HEK293 (cell line): ENCODE measurements at regions not wholly inside any gene's neighbourhood (a gene's known extent, or its start where the extent isn't known, plus 50 kb on each side); places are given as distances from the start of the nearest gene placed in this dataset.

Source experiments
- CTCF ChIA-PET: fragments of 350-600 bp; formaldehyde crosslinking; extraction: SDS; loops from one replicate; lab custom pipeline; 2021; ENCODE audit warnings: antibody characterized with exemption; lab: Yijun Ruan, JAX
- POLR2A ChIA-PET: fragments of 300-600 bp; formaldehyde crosslinking; extraction: SDS; loops from one replicate; lab custom pipeline; 2020; ENCODE audit warnings: antibody characterized with exemption, inconsistent platforms; lab: Yijun Ruan, JAX
- H3K27ac ChIP-seq: fragments of 200-500 bp; sonication (Bioruptor generic); 2 replicates; pipeline ENCODE4 v1.5.1; 2014; ENCODE audit warnings: low read depth, low read length, control low read depth, inconsistent platforms; ENCODE audit errors: extremely low read depth
- H3K36me3 ChIP-seq, 2 experiments: fragments of 200-500 bp in 1 of 2; sonication (Bioruptor generic) in 1 of 2; 1 replicate in 1 of 2; 2 replicates in 1 of 2; pipeline ENCODE4 v1.5.1; 2014 to 2017; ENCODE audit warnings: inconsistent platforms in 2 of 2, low read length in 2 of 2; ENCODE audit not compliant: control insufficient read depth in 2 of 2, insufficient read depth in 1 of 2
- H3K4me1 ChIP-seq: fragments of 200-500 bp; sonication (Bioruptor generic); 2 replicates; pipeline ENCODE4 v1.5.1; 2014; ENCODE audit warnings: mild to moderate bottlenecking, low read length, inconsistent platforms; ENCODE audit not compliant: control insufficient read depth, insufficient read depth
- H3K4me3 ChIP-seq: 2 replicates; pipeline ENCODE4 v1.5.1; 2011; ENCODE audit warnings: low read depth, mild to moderate bottlenecking, control low read depth, low read length, moderate library complexity
- H3K9me3 ChIP-seq: fragments of 200-500 bp; sonication (Bioruptor generic); 2 replicates; pipeline ENCODE4 v1.5.1; 2014; ENCODE audit warnings: low read depth, low read length, inconsistent platforms; ENCODE audit not compliant: control insufficient read depth, insufficient read depth
- GLIS1 ChIP-seq: fragments of 450-650 bp; formaldehyde crosslinking; IDR thresholded peaks from 2 replicates; pipeline ENCODE4 v1.5.1; 2016; ENCODE audit warnings: missing biosample characterization, missing genetic modification characterization
- KLF7 ChIP-seq: fragments of 450-650 bp; formaldehyde crosslinking; IDR thresholded peaks from 2 replicates; pipeline ENCODE4 v1.5.1; 2016; ENCODE audit warnings: missing biosample characterization, missing genetic modification characterization, borderline replicate concordance
- MYNN ChIP-seq: fragments of 450-650 bp; formaldehyde crosslinking; IDR thresholded peaks from 2 replicates; pipeline ENCODE4 v1.5.1; 2016; ENCODE audit warnings: missing biosample characterization, missing genetic modification characterization, borderline replicate concordance
- REPIN1 ChIP-seq: fragments of 450-650 bp; formaldehyde crosslinking; IDR thresholded peaks from 2 replicates; pipeline ENCODE4 v1.5.1; 2017; ENCODE audit warnings: missing biosample characterization, missing genetic modification characterization, low read depth
- ZFHX2 ChIP-seq: fragments of 450-650 bp; formaldehyde crosslinking; conservative IDR thresholded peaks from 2 replicates; pipeline ENCODE4 v1.5.1; 2016; ENCODE audit warnings: missing biosample characterization, missing genetic modification characterization
- ZFP37 ChIP-seq: fragments of 450-650 bp; formaldehyde crosslinking; IDR thresholded peaks from 2 replicates; pipeline ENCODE4 v1.5.1; 2016; ENCODE audit warnings: missing biosample characterization, missing genetic modification characterization
- ZNF140 ChIP-seq: fragments of 450-650 bp; formaldehyde crosslinking; IDR thresholded peaks from 2 replicates; pipeline ENCODE4 v1.5.1; 2016; ENCODE audit warnings: missing biosample characterization, missing genetic modification characterization
- ZNF155 ChIP-seq: fragments of 450-650 bp; formaldehyde crosslinking; IDR thresholded peaks from 2 replicates; pipeline ENCODE4 v1.5.1; 2016; ENCODE audit warnings: missing biosample characterization, missing genetic modification characterization
- ZNF23 ChIP-seq: fragments of 450-650 bp; formaldehyde crosslinking; IDR thresholded peaks from 2 replicates; pipeline ENCODE4 v1.5.1; 2016; ENCODE audit warnings: missing biosample characterization, missing genetic modification characterization, borderline replicate concordance
- ZNF292 ChIP-seq: fragments of 450-650 bp; formaldehyde crosslinking; IDR thresholded peaks from 2 replicates; pipeline ENCODE4 v1.5.1; 2016; ENCODE audit warnings: low read depth, missing biosample characterization, missing genetic modification characterization, borderline replicate concordance
- ZNF391 ChIP-seq: fragments of 450-650 bp; formaldehyde crosslinking; IDR thresholded peaks from 2 replicates; pipeline ENCODE4 v1.5.1; 2016; ENCODE audit warnings: low read depth, missing biosample characterization, missing genetic modification characterization, borderline replicate concordance
- ZNF404 ChIP-seq: fragments of 450-650 bp; formaldehyde crosslinking; IDR thresholded peaks from 2 replicates; pipeline ENCODE4 v1.5.1; 2017; ENCODE audit warnings: missing biosample characterization, missing genetic modification characterization
- ZNF423 ChIP-seq: fragments of 450-650 bp; formaldehyde crosslinking; IDR thresholded peaks from 2 replicates; pipeline ENCODE4 v1.5.1; 2016; ENCODE audit warnings: missing biosample characterization, missing genetic modification characterization
- ZNF548 ChIP-seq: fragments of 450-650 bp; formaldehyde crosslinking; IDR thresholded peaks from 2 replicates; pipeline ENCODE4 v1.5.1; 2016; ENCODE audit warnings: missing biosample characterization, missing genetic modification characterization
- ZNF555 ChIP-seq: fragments of 450-650 bp; formaldehyde crosslinking; conservative IDR thresholded peaks from 2 replicates; pipeline ENCODE4 v1.5.1; 2017; ENCODE audit warnings: missing biosample characterization, mild to moderate bottlenecking, missing genetic modification characterization, inconsistent platforms
- ZNF585B ChIP-seq: fragments of 450-650 bp; formaldehyde crosslinking; IDR thresholded peaks from 2 replicates; pipeline ENCODE4 v1.5.1; 2016; ENCODE audit warnings: missing biosample characterization, missing genetic modification characterization
- ZNF791 ChIP-seq: fragments of 450-650 bp; formaldehyde crosslinking; IDR thresholded peaks from 2 replicates; pipeline ENCODE4 v1.5.1; 2016; ENCODE audit warnings: missing biosample characterization, missing genetic modification characterization
- TF ChIP-seq, protein P1 (sequence below): fragments of 450-650 bp; formaldehyde crosslinking; IDR thresholded peaks from 2 replicates; pipeline ENCODE4 v1.5.1; 2016; ENCODE audit warnings: missing biosample characterization, missing genetic modification characterization, borderline replicate concordance
- TF ChIP-seq, protein P2 (sequence below): sonication (generic); formaldehyde crosslinking; IDR thresholded peaks from 2 replicates; pipeline ENCODE4 v1.8.1; 2022; ENCODE audit warnings: mild to moderate bottlenecking, moderate library complexity, missing genetic modification reagents
- TF ChIP-seq, protein P3 (sequence below): fragments of 450-650 bp; formaldehyde crosslinking; IDR thresholded peaks from 2 replicates; pipeline ENCODE4 v1.5.1; 2016; ENCODE audit warnings: missing biosample characterization, missing genetic modification characterization
- TF ChIP-seq, protein P4 (sequence below): fragments of 450-650 bp; formaldehyde crosslinking; IDR thresholded peaks from 2 replicates; pipeline ENCODE4 v1.5.1; 2016; ENCODE audit warnings: missing biosample characterization, missing genetic modification characterization

DNA sequence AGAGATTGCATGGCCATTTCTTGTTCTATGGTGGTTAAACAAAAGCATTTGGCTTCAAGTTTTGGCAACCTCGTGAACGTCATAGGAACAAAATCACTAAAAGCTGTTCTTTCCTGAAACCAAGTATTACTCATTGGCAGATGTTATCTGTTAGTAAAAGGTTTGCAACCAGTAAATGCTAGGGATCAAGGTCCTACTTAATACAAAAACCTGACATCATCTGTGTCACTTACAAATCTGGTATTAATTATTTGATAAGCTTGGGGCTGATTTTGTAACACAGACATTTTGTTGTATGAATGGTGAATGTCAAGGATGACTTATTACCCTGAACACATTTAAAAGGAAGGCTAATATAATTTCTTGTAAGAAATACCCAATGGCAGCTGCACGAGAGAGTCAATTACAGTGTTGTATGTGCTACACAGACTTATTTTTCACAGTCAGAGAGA, 486.4 kb upstream of the ZNF608 start (continued):
- TF ChIP-seq, protein P1, sequence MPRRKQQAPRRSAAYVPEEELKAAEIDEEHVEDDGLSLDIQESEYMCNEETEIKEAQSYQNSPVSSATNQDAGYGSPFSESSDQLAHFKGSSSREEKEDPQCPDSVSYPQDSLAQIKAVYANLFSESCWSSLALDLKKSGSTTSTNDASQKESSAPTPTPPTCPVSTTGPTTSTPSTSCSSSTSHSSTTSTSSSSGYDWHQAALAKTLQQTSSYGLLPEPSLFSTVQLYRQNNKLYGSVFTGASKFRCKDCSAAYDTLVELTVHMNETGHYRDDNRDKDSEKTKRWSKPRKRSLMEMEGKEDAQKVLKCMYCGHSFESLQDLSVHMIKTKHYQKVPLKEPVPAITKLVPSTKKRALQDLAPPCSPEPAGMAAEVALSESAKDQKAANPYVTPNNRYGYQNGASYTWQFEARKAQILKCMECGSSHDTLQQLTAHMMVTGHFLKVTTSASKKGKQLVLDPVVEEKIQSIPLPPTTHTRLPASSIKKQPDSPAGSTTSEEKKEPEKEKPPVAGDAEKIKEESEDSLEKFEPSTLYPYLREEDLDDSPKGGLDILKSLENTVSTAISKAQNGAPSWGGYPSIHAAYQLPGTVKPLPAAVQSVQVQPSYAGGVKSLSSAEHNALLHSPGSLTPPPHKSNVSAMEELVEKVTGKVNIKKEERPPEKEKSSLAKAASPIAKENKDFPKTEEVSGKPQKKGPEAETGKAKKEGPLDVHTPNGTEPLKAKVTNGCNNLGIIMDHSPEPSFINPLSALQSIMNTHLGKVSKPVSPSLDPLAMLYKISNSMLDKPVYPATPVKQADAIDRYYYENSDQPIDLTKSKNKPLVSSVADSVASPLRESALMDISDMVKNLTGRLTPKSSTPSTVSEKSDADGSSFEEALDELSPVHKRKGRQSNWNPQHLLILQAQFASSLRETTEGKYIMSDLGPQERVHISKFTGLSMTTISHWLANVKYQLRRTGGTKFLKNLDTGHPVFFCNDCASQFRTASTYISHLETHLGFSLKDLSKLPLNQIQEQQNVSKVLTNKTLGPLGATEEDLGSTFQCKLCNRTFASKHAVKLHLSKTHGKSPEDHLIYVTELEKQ (tag by site-specific recombination), result no peak

DNA sequence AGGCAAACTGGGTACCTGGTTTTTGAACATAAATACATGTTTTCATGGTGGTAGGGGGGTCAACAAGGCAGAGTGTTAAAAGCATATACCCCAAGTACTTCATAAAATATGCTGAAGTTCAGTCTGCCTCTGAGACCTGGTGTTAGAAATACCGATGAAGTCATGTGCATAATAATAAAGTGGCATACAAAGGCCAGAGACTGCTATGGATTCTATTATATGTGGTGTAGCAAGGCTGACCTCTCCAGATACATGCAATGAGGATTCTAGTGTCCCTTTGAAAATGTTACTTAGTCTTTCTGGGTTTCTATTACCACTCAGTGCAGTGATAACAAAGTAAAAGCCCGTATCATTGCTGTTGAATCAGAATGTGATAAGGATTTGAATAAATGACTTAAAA, 487.5 kb upstream of the ZNF608 start:
- Histone ChIP-seq H3K4me1 (no peaks in the 10 kb centered on the region; the same call in 1 of the 2 replicates), H3K9me3 (no peaks in the 10 kb centered on the region), H3K4me3 (no peak overlapping the region), H3K27ac (no peak overlapping the region), H3K36me3 (no peaks in the 10 kb centered on the region)
- ChIA-PET POLR2A (no interaction called here), CTCF (no interaction called here)
- TF ChIP-seq ZNF292, result no peak
- no peak for TF ChIP-seq ZNF391
- TF ChIP-seq REPIN1, result no peak
- TF ChIP-seq MYNN (tag by site-specific recombination), result no peak

DNA sequence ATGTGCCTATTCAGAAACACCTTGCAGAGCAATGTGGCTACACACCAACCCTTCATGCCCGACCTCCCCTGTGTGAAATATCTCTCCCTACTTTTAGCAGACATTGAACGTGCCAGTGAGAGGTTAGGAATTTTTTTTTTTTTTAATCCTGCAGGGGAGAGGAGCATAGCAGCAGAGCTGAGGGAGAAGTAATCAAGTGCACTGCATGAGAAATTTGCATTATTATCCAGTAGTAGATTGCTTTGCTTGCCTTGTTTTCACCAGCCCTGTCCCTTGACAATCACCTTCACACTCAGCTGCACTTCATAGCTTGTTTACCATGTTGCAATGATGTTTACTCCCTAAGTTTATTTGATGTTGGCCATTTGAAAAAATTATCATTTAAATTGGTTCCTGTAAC, 489.6 kb upstream of the ZNF608 start:
- POLR2A ChIA-PET, result interaction anchor here (0.7 kb wide), 1 partner anchor 602 kb away, joined by 4 read pairs; no protein-coding TSS in a partner anchor
- Histone ChIP-seq H3K4me1 (no peaks in the 10 kb centered on the region), H3K27ac (no peak overlapping the region), H3K9me3 (no peaks in the 10 kb centered on the region), H3K4me3 (no peak overlapping the region), H3K36me3 (no peaks in the 10 kb centered on the region)
- CTCF ChIA-PET, result interaction anchor here (0.6 to 1.0 kb wide), 2 partner anchors 8 to 690 kb away, joined by 4 read pairs; no protein-coding TSS in a partner anchor
- TF ChIP-seq ZNF155 (tag by site-specific recombination), result no peak
- TF ChIP-seq, protein P2, sequence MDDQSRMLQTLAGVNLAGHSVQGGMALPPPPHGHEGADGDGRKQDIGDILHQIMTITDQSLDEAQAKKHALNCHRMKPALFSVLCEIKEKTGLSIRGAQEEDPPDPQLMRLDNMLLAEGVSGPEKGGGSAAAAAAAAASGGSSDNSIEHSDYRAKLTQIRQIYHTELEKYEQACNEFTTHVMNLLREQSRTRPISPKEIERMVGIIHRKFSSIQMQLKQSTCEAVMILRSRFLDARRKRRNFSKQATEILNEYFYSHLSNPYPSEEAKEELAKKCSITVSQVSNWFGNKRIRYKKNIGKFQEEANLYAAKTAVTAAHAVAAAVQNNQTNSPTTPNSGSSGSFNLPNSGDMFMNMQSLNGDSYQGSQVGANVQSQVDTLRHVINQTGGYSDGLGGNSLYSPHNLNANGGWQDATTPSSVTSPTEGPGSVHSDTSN (CRISPR knock-in tag), result no peak
- no peak for TF ChIP-seq ZNF548 (tag by site-specific recombination)
- no peak for TF ChIP-seq GLIS1 (tag by site-specific recombination)

DNA sequence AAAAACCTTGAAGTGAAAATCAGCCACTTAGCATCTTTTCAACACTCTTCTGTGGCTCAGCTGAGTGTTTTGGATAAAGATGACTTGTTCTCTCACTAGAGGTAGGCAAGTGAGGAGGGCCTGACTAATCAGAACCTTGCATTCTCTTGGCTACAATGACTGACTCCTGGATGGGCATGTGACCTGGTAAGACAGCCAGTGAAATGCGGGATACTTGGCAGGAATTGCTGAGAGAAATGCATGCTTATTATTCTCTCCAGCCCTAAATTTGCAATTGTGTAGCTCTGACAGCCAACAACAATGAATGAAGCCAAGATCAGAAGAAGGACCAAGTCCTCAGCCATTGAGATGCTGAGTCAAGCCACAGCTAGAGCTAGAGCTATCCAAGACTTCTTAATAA, 490.5 kb upstream of the ZNF608 start:
- H3K9me3 ChIP-seq, result no peaks in the 10 kb centered on the region
- H3K27ac ChIP-seq, result no peak overlapping the region
- H3K36me3 ChIP-seq, result no peaks in the 10 kb centered on the region
- H3K4me3 ChIP-seq, result no peak overlapping the region
- ChIA-PET POLR2A (no interaction called here), CTCF (interaction anchor here (1.0 kb wide), 1 partner anchor 9 kb away, joined by 4 read pairs; no protein-coding TSS in a partner anchor)
- no peaks in the 10 kb centered on the region for H3K4me1 ChIP-seq
- no peak for TF ChIP-seq ZNF140 (tag by site-specific recombination)
- TF ChIP-seq ZNF423 (tag by site-specific recombination), result no peak
- no peak for TF ChIP-seq ZNF404
- TF ChIP-seq ZNF791 (tag by site-specific recombination), result no peak
- TF ChIP-seq, protein P3, sequence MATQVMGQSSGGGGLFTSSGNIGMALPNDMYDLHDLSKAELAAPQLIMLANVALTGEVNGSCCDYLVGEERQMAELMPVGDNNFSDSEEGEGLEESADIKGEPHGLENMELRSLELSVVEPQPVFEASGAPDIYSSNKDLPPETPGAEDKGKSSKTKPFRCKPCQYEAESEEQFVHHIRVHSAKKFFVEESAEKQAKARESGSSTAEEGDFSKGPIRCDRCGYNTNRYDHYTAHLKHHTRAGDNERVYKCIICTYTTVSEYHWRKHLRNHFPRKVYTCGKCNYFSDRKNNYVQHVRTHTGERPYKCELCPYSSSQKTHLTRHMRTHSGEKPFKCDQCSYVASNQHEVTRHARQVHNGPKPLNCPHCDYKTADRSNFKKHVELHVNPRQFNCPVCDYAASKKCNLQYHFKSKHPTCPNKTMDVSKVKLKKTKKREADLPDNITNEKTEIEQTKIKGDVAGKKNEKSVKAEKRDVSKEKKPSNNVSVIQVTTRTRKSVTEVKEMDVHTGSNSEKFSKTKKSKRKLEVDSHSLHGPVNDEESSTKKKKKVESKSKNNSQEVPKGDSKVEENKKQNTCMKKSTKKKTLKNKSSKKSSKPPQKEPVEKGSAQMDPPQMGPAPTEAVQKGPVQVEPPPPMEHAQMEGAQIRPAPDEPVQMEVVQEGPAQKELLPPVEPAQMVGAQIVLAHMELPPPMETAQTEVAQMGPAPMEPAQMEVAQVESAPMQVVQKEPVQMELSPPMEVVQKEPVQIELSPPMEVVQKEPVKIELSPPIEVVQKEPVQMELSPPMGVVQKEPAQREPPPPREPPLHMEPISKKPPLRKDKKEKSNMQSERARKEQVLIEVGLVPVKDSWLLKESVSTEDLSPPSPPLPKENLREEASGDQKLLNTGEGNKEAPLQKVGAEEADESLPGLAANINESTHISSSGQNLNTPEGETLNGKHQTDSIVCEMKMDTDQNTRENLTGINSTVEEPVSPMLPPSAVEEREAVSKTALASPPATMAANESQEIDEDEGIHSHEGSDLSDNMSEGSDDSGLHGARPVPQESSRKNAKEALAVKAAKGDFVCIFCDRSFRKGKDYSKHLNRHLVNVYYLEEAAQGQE (tag by site-specific recombination), result no peak
- TF ChIP-seq ZNF555 (tag by site-specific recombination), result no peak
- no peak for TF ChIP-seq ZNF23 (tag by site-specific recombination)
- no peak for TF ChIP-seq ZNF585B (tag by site-specific recombination)
- no peak for TF ChIP-seq KLF7 (tag by site-specific recombination)
- TF ChIP-seq, protein P4, sequence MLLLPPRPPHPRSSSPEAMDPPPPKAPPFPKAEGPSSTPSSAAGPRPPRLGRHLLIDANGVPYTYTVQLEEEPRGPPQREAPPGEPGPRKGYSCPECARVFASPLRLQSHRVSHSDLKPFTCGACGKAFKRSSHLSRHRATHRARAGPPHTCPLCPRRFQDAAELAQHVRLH (tag by site-specific recombination), result no peak
- no peak for TF ChIP-seq ZFHX2 (tag by site-specific recombination)
- no peak for TF ChIP-seq ZFP37 (tag by site-specific recombination)
